Osteoblast (primary cell): ENCODE measurements at regions not wholly inside any gene's neighbourhood (a gene's known extent, or its start where the extent isn't known, plus 50 kb on each side); places are given as distances from the start of the nearest gene placed in this dataset.

Experiments
- DNase-seq: peaks from one replicate; pipeline ENCODE4 v3.0.0; 2011; ENCODE audit warnings: low spot score, mixed read lengths; ENCODE audit not compliant: insufficient read length; ENCODE audit errors: missing footprints
- H2AFZ ChIP-seq: 2 replicates; pipeline ENCODE4 v1.6.0; 2011; ENCODE audit warnings: mild to moderate bottlenecking, low read length
- H3K27ac ChIP-seq: 2 replicates; pipeline ENCODE4 v1.5.1; 2011; ENCODE audit warnings: mild to moderate bottlenecking, low read depth, low read length, moderate library complexity
- H3K27me3 ChIP-seq: 2 replicates; pipeline ENCODE4 v1.6.0; 2012; ENCODE audit warnings: mild to moderate bottlenecking, control low read depth, inconsistent platforms, low read length, moderate library complexity; ENCODE audit not compliant: insufficient read depth
- H3K36me3 ChIP-seq: 2 replicates; pipeline ENCODE4 v1.5.1; 2011; ENCODE audit warnings: mild to moderate bottlenecking, low read length, control low read depth, moderate library complexity; ENCODE audit not compliant: insufficient read depth
- H3K4me1 ChIP-seq: 2 replicates; pipeline ENCODE4 v1.5.1; 2011; ENCODE audit warnings: mild to moderate bottlenecking, low read length, control low read depth, moderate library complexity; ENCODE audit not compliant: insufficient read depth
- H3K4me2 ChIP-seq: 2 replicates; pipeline ENCODE4 v1.6.0; 2011; ENCODE audit warnings: mild to moderate bottlenecking, low read length; ENCODE audit not compliant: insufficient read depth
- H3K4me3 ChIP-seq: fragments of 200-600 bp; sonication (generic); 3 replicates; pipeline ENCODE4 v1.5.1; 2012; ENCODE audit warnings: mild to moderate bottlenecking, low read length, inconsistent platforms; ENCODE audit not compliant: insufficient read depth
- H3K79me2 ChIP-seq: 2 replicates; pipeline ENCODE4 v1.6.0; 2012; ENCODE audit warnings: mild to moderate bottlenecking, low read length, control low read depth, inconsistent platforms; ENCODE audit not compliant: insufficient read depth
- H3K9me3 ChIP-seq: 2 replicates; pipeline ENCODE4 v1.5.1; 2011; ENCODE audit warnings: low read depth, low read length, control low read depth
- H4K20me1 ChIP-seq: 2 replicates; pipeline ENCODE4 v1.6.0; 2012; ENCODE audit warnings: mild to moderate bottlenecking, low read length, control low read depth; ENCODE audit not compliant: insufficient read depth
- CTCF ChIP-seq: IDR thresholded peaks from 2 replicates; pipeline ENCODE4 v1.5.1; 2011; ENCODE audit warnings: mild to moderate bottlenecking, low read depth, low read length, moderate library complexity; ENCODE audit errors: extremely low read depth

- H3K36me3 ChIP-seq = no peaks in the 10 kb centered on the region
- no peak overlapping the region for H3K27ac ChIP-seq
- H3K79me2 ChIP-seq = no peaks in the 10 kb centered on the region
- H4K20me1 ChIP-seq = no peaks in the 10 kb centered on the region
- no peak overlapping the region for H3K4me3 ChIP-seq
- no peak for TF ChIP-seq CTCF
- no peak overlapping the region for H3K4me2 ChIP-seq
- H3K27me3 ChIP-seq = no peaks in the 10 kb centered on the region
- no peak overlapping the region for H2AFZ ChIP-seq
- no peak for DNase-seq
- H3K4me1 ChIP-seq = no peaks in the 10 kb centered on the region
- H3K9me3 ChIP-seq = no peaks in the 10 kb centered on the region
Observed at GRCh38 chr9:106733828-106734380, 129.1 kb upstream of the ZNF462 start.

- H3K27ac ChIP-seq = no peak overlapping the region
- no peak overlapping the region for H3K4me3 ChIP-seq
- H3K27me3 ChIP-seq = no peaks in the 10 kb centered on the region
- no peaks in the 10 kb centered on the region for H4K20me1 ChIP-seq
- no peak for DNase-seq
- TF ChIP-seq CTCF = no peak
- H3K79me2 ChIP-seq = no peaks in the 10 kb centered on the region
- no peaks in the 10 kb centered on the region for H3K36me3 ChIP-seq
- H3K4me1 ChIP-seq = no peaks in the 10 kb centered on the region
- H3K4me2 ChIP-seq = no peak overlapping the region
- no peaks in the 10 kb centered on the region for H3K9me3 ChIP-seq
- no peak overlapping the region for H2AFZ ChIP-seq
Observed at GRCh38 chr9:106737516-106737915, 125.5 kb upstream of the ZNF462 start.

DNA sequence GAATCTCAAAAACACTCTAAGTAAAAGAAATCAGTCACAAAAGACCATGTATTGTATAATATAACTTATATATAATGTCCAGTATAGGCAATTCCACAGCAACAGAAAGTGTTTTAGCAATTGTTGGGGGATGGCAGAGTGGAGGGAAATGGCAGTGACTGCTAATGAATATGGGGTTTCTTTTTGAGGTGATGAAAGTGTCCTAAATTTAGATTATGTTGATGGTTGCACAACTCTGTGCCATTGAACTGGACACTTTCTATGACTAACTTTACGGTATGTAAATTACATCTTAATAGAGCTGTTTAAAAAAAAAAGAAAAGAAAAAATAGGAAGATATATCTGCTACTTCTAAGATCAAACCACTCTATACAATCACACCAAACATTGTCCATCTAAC lies 124.9 kb upstream of the ZNF462 start:
- H3K4me3 ChIP-seq = no peak overlapping the region
- H3K27me3 ChIP-seq = no peaks in the 10 kb centered on the region
- DNase-seq = no peak
- H3K9me3 ChIP-seq = no peaks in the 10 kb centered on the region
- no peaks in the 10 kb centered on the region for H3K4me1 ChIP-seq
- no peak overlapping the region for H3K4me2 ChIP-seq
- H4K20me1 ChIP-seq = no peaks in the 10 kb centered on the region
- H3K27ac ChIP-seq = no peak overlapping the region
- H2AFZ ChIP-seq = no peak overlapping the region
- no peaks in the 10 kb centered on the region for H3K36me3 ChIP-seq
- no peak for TF ChIP-seq CTCF
- H3K79me2 ChIP-seq = no peaks in the 10 kb centered on the region

GRCh38 chr9:106745457-106745856 lies 117.5 kb upstream of the ZNF462 start:
- Histone ChIP-seq H2AFZ (no peak overlapping the region), H4K20me1 (no peaks in the 10 kb centered on the region), H3K4me3 (no peak overlapping the region), H3K4me2 (no peak overlapping the region), H3K27me3 (no peaks in the 10 kb centered on the region), H3K36me3 (no peaks in the 10 kb centered on the region), H3K9me3 (no peaks in the 10 kb centered on the region), H3K79me2 (no peaks in the 10 kb centered on the region), H3K27ac (no peak overlapping the region), H3K4me1 (no peaks in the 10 kb centered on the region)
- TF ChIP-seq CTCF = no peak
- DNase-seq = peak; percentile 3
